GM10248 (cell line): ENCODE measurements at regions not wholly inside any gene's neighbourhood (a gene's known extent, or its start where the extent isn't known, plus 50 kb on each side); places are given as distances from the start of the nearest gene placed in this dataset.

Source experiments
- CTCF ChIA-PET: fragments of 300-600 bp; sonication (Branson Sonifier 250); formaldehyde crosslinking; extraction: SDS; loops from one replicate; lab custom pipeline; 2021; ENCODE audit warnings: antibody characterized with exemption; lab: Yijun Ruan, JAX
- POLR2A ChIA-PET: fragments of 350-650 bp; sonication (Branson Sonifier 250); formaldehyde crosslinking; extraction: SDS; loops from one replicate; lab custom pipeline; 2020; ENCODE audit warnings: antibody characterized with exemption; lab: Yijun Ruan, JAX
- DNase-seq: peaks from one replicate; pipeline ENCODE4 v3.0.0; 2012; ENCODE audit errors: extremely low spot score
- TF ChIP-seq, protein P1 (sequence below): IDR thresholded peaks from 2 replicates; pipeline ENCODE4 v1.5.1; 2012; ENCODE audit warnings: mild to moderate bottlenecking, low read depth; ENCODE audit errors: extremely low read depth, missing control alignments, control extremely low read depth

DNA sequence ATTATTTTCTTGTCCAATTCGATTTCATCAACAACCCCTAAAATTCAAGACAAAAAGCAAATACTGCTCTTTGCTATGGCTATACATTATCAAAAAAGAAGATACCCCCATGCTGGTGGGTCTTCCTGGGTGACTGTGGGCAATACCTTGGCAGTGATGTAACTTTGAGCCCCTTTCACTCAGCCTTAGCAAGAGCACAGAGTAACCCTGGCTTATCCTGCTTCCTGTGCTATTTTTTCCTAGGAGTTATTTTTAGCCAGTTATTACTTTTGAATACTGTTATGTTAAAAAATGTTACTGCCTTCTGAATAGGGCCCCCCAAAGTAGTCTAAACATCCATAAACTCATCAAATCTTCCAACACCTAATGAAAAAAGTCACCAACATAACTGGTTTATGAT lies 145.6 kb upstream of the TSLP start:
- ChIA-PET CTCF (interaction anchor here (1.2 kb wide), 1 partner anchor 17 kb away, joined by 3 read pairs; no protein-coding TSS in a partner anchor), POLR2A (no interaction called here)
- DNase-seq = no peak
- TF ChIP-seq, protein P1, sequence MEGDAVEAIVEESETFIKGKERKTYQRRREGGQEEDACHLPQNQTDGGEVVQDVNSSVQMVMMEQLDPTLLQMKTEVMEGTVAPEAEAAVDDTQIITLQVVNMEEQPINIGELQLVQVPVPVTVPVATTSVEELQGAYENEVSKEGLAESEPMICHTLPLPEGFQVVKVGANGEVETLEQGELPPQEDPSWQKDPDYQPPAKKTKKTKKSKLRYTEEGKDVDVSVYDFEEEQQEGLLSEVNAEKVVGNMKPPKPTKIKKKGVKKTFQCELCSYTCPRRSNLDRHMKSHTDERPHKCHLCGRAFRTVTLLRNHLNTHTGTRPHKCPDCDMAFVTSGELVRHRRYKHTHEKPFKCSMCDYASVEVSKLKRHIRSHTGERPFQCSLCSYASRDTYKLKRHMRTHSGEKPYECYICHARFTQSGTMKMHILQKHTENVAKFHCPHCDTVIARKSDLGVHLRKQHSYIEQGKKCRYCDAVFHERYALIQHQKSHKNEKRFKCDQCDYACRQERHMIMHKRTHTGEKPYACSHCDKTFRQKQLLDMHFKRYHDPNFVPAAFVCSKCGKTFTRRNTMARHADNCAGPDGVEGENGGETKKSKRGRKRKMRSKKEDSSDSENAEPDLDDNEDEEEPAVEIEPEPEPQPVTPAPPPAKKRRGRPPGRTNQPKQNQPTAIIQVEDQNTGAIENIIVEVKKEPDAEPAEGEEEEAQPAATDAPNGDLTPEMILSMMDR = no peak

DNA sequence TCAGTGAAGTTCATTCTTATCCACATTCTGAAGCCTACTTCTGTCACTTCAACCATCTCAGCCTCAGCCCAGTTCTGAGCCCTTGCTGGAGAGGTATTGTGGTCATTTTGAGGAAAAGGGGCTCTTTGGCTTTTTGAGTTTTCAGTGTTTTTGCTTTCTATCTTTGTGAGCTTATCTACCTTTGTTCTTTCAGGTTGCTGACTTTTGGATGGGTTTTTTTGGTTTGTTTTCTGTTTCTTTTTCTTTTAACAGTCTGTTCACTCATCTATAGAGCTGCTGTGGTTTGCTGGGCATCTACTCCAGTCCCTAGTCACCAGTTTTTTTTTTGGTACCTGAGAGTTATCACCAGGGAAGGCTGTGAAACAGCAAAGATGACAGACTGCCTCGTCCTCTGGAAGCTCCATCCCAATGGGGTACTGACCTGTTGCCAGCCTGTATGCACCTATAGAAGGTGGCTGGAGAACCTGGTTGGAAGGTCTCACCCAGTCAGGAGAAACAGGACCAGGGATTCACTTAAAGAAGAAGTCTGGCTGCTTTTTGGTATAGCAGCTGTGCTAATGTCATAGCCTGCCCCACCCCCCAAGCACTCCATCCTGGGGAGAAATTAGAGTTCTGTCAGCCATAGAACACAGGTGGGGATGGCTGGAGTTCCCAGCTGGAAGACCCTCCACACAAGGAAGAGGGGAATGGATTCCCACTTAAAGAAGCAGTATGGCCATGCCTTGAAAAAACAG lies 138.6 kb upstream of the TSLP start:
- TF ChIP-seq, protein P1 = no peak
- ChIA-PET CTCF (no interaction called here), POLR2A (no interaction called here)
- DNase-seq = no peak

DNA sequence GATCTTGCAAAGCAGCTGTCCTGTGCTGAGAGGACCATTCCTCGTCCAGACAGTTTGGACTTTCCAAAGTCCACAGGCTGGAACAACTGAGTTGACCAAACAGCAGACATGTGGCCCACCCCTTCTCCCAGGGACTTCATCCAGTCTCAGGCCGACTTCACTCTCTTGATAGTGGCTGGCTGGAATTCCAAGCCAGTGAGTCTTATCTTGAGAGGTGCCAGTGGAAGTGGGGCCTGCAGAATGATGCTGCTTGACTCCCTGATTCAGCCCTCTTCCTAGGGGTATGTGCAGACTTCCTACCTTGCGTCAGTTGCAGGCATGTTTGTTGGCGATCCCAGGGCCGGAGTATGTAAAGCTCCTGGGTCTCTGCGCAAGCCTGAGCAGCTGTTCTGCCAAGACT lies 131.4 kb upstream of the TSLP start:
- CTCF ChIA-PET = no interaction called here
- DNase-seq = no peak
- POLR2A ChIA-PET = no interaction called here
- TF ChIP-seq, protein P1 = no peak

DNA sequence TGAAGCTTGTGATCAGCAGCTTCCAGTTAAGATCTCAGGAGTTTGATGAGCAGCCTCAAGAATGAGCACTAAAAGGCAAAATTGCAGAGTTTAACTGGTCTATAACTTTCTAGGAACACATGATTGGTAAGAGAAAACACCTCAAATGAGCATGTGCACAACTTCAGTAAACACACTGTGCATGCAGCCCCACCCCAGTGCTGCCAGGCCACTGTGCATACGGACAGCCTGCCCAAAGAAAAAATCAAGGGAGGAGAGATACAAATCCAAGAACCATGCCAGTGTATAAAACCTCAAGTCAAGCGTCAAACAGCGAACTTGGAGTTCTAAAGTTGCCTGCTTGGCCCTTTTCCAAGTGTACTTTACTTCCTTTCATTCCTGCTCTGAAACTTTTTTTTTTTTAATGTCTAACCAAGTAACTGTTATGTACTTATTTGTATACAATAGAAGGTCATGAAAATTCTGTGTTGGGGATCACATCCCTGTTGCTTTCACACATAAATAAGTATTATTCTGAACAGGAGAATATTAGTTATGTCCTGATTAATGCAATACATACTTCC lies 125.6 kb upstream of the TSLP start:
- TF ChIP-seq, protein P1 = no peak
- CTCF ChIA-PET = interaction anchor here (1.5 kb wide), 1 partner anchor 14 kb away, joined by 3 read pairs; no protein-coding TSS in a partner anchor
- DNase-seq = no peak
- POLR2A ChIA-PET = no interaction called here

DNA sequence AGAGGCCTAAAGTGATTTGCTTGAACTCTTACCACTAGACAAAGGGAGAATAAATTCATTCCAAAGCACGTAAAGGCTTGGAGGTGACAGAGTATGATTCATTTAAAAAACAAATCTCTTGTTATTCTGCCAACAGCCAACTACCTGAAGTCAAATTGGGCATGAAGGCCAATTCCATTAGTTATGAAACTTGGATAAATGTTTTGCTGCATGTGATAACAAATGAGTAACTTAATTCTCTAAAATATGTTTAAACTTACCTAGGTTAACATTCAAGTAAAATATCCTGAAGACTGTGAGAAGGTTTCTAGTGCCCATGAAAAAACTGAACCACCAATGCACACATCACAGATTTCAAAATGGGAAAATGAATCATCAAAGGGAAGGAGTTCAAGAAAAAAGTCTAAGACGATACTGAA lies 120.1 kb upstream of the TSLP start:
- CTCF ChIA-PET = no interaction called here
- no peak for DNase-seq
- POLR2A ChIA-PET = no interaction called here
- TF ChIP-seq, protein P1 = no peak

DNA sequence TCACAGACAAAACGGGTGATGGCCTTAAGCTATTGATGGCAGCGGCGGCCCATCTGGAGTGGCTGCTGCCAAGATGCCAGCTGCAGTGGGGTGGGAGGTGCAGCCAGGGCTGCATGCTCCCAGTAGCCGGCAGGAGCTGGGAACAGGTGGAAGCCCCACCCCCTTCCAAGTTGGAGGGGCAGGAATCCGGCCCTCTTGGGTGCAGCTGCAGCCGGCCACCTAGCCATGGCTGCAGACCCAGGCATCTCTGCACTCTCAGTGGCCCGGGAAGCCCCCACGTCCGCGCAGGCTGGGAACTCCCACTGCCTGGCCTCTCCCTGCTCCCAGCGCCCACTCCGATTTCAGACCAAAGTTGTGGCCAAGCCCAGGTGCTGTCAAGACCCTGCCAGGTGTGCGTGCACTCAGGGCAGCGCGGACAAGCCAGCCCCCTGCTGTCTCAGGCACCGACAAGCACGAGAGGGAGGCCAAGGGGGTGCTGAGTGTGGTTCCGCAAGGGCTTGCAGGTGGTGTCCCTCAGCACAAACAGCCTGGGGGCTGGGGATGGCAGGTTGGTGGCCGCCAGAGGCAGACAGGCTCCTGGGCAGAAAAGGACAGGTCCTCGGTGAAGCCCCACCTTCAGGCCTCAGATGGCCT lies 115.1 kb upstream of the TSLP start:
- DNase-seq = no peak
- ChIA-PET POLR2A (no interaction called here), CTCF (interaction anchor here (0.8 kb wide), 1 partner anchor 9 kb away, joined by 4 read pairs; no protein-coding TSS in a partner anchor)
- TF ChIP-seq, protein P1 = no peak
